B cell (primary cell): ENCODE measurements at regions not wholly inside any gene's neighbourhood (a gene's known extent, or its start where the extent isn't known, plus 50 kb on each side); places are given as distances from the start of the nearest gene placed in this dataset.

Experiments used
- ATAC-seq: fragments of 200-7000 bp; cut with Tn5 transposase; one replicate; pipeline ENCODE4 v1.10.0; 2021; ENCODE audit warnings: low read depth, mild to moderate bottlenecking, moderate number of reproducible peaks, moderate library complexity
- CTCF ChIA-PET: fragments of 350-600 bp; sonication (Branson Sonifier 250); formaldehyde crosslinking; loops from one replicate; lab custom pipeline; 2021; ENCODE audit warnings: antibody characterized with exemption, inconsistent platforms; lab: Charles Lee
- POLR2A ChIA-PET: fragments of 350-600 bp; sonication (Branson Sonifier 250); formaldehyde crosslinking; loops from one replicate; lab custom pipeline; 2021; ENCODE audit warnings: antibody characterized with exemption; lab: Charles Lee
- DNase-seq: peaks from one replicate; pipeline ENCODE4 v3.0.0; 2013
- H2AFZ ChIP-seq: 2 replicates; pipeline ENCODE4 v1.6.1; 2012; ENCODE audit warnings: mild to moderate bottlenecking, low read depth, low read length; ENCODE audit not compliant: insufficient read depth, poor library complexity, severe bottlenecking
- H3K27ac ChIP-seq, 2 donors: 1 replicate in 1 of 2; 2 replicates in 1 of 2; pipeline ENCODE4 v1.5.1; 2012 to 2013; ENCODE audit warnings: low read length in 2 of 2, mild to moderate bottlenecking in 2 of 2, moderate library complexity in 1 of 2
- H3K27me3 ChIP-seq, 4 experiments: fragments of 200-600 bp in 1 of 4; sonication (generic) in 1 of 4; replicated peaks in 1 of 4; 1 replicate in 2 of 4; 2 replicates in 2 of 4; pipeline versions ENCODE4 v1.6.1 to v1.7.0; 2013 to 2016; ENCODE audit warnings: low read length in 3 of 4, mild to moderate bottlenecking in 2 of 4, mixed read lengths in 1 of 4, moderate library complexity in 1 of 4; ENCODE audit not compliant: insufficient read depth in 4 of 4, control insufficient read depth in 3 of 4; ENCODE audit errors: control extremely low read depth in 1 of 4
- H3K36me3 ChIP-seq, 2 experiments: replicated peaks in 1 of 2; 1 replicate in 1 of 2; 2 replicates in 1 of 2; pipeline versions ENCODE4 v1.6.1 to v1.7.1; 2013; ENCODE audit warnings: low read length in 1 of 2; ENCODE audit not compliant: insufficient read depth in 2 of 2, control insufficient read depth in 1 of 2; ENCODE audit errors: control extremely low read depth in 1 of 2, extremely low read depth in 1 of 2
- H3K4me1 ChIP-seq, 2 donors: fragments of 200-600 bp in 1 of 2; sonication (generic) in 1 of 2; 1 replicate in 1 of 2; 2 replicates in 1 of 2; pipeline versions ENCODE4 v1.5.1 to v1.6.1; 2013 to 2017; ENCODE audit warnings: low read length in 2 of 2; ENCODE audit not compliant: control insufficient read depth in 2 of 2, insufficient read depth in 2 of 2
- H3K4me2 ChIP-seq: replicated peaks from 2 replicates; pipeline ENCODE3; 2012; ENCODE audit warnings: mild to moderate bottlenecking, low read depth, low read length; ENCODE audit not compliant: poor library complexity, severe bottlenecking
- H3K4me3 ChIP-seq, 5 experiments: fragments of 200-600 bp in 1 of 5; sonication (generic) in 1 of 5; 1 replicate in 3 of 5; 2 replicates in 2 of 5; pipeline versions ENCODE4 v1.5.1 to v1.7.0; 2011 to 2016; ENCODE audit warnings: low read length in 4 of 5, mild to moderate bottlenecking in 4 of 5, low read depth in 2 of 5, control low read depth in 1 of 5, moderate library complexity in 1 of 5; ENCODE audit not compliant: insufficient read depth in 1 of 5; ENCODE audit errors: control extremely low read depth in 1 of 5, extremely low read depth in 1 of 5
- H3K79me2 ChIP-seq: fragments of 200-600 bp; sonication (generic); one replicate; pipeline ENCODE4 v1.6.0; 2016; ENCODE audit warnings: low read length; ENCODE audit not compliant: control insufficient read depth, insufficient read depth
- H3K9ac ChIP-seq: fragments of 200-600 bp; sonication (generic); 2 replicates; pipeline ENCODE4 v1.6.1; 2017; ENCODE audit warnings: mild to moderate bottlenecking, low read length, moderate library complexity
- H3K9me3 ChIP-seq, 3 donors: one replicate each; pipeline versions ENCODE4 v1.6.1 to v1.7.1; 2013; ENCODE audit warnings: low read length in 2 of 3; ENCODE audit not compliant: control insufficient read depth in 2 of 3, insufficient read depth in 1 of 3; ENCODE audit errors: control extremely low read depth in 1 of 3
- H4K20me1 ChIP-seq: 2 replicates; pipeline ENCODE4 v1.6.0; 2012; ENCODE audit warnings: mild to moderate bottlenecking, low read length; ENCODE audit not compliant: insufficient read depth, control insufficient read depth, poor library complexity, severe bottlenecking
- H3K27ac Mint-ChIP-seq: one replicate; pipeline ENCODE4 v1.8.0; 2021; ENCODE audit warnings: mixed read lengths
- H3K27me3 Mint-ChIP-seq: one replicate; pipeline ENCODE4 v1.8.0; 2021; ENCODE audit warnings: mixed read lengths
- H3K4me1 Mint-ChIP-seq: one replicate; pipeline ENCODE4 v1.8.0; 2021; ENCODE audit warnings: mixed read lengths
- H3K4me3 Mint-ChIP-seq: one replicate; pipeline ENCODE4 v1.8.0; 2021; ENCODE audit warnings: mixed read lengths
- H3K9me3 Mint-ChIP-seq: one replicate; pipeline ENCODE4 v1.8.0; 2022; ENCODE audit warnings: mixed read lengths; ENCODE audit not compliant: insufficient read depth
- EZH2 ChIP-seq: IDR thresholded peaks from 2 replicates; pipeline ENCODE4 v1.6.1; 2012; ENCODE audit warnings: borderline replicate concordance, low read depth, mild to moderate bottlenecking, moderate library complexity, low read length; ENCODE audit not compliant: insufficient read depth, poor library complexity, severe bottlenecking
- WGBS: methylation state at CpG from one replicate; pipeline ENCODE4 v1.1.5; 2013; ENCODE audit warnings: missing lambda C conversion rate; ENCODE audit not compliant: insufficient coverage; 5-methylcytosine and 5-hydroxymethylcytosine counted together
- intact Hi-C: fragments of 100-400 bp; cut with micrococcal nuclease; formaldehyde crosslinking; loops from one replicate; pipeline ENCODE4 v1.10.0; 2022
- TF ChIP-seq, protein P1 (sequence below): fragments of 200-600 bp; IDR thresholded peaks from one replicate; pipeline ENCODE4 v1.8.0; 2022; ENCODE audit warnings: antibody characterized with exemption, mild to moderate bottlenecking

DNA sequence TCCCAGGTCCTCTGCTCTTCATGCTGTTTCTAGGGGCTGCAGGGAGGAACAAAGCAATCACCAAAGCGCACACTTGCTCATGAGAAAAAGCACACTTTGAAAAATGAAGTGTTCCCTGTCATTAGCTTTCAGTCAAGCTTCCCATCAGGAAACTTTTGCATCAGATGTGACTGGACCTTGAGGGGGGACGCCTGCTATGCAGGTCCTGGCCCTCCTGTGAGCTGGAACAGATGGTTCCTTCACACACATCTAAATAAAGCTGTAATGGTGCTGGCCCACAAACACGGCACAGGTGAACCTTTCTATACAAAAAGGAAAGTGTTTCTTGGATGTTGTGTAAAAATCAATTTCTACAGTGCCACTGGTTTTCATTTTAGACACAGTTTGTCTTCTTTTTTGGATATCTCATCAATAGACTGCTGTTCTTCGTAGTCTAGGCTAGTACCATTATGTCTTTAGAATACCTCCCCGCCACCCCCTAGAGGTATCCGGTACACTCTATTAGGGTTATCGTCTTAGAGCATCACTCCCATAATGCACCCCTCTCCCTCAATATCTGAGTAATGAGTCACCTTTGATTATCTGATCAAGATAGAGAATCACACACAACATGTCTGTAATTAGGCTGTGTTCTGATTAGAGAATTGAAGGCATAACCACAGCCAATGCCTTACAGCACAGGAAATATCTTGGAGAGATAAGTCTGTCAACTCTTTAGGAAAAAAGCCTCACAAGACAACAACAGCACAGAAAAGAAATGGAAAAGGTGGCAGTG lies 266.3 kb downstream of the TLR4 start:
- H3K4me2 ChIP-seq = no peak overlapping the region
- DNase-seq = no peak
- H2AFZ ChIP-seq = no peak overlapping the region
- ChIA-PET POLR2A (no interaction called here), CTCF (no interaction called here)
- no peaks in the 10 kb centered on the region for H3K4me1 ChIP-seq
- H4K20me1 ChIP-seq = no peaks in the 10 kb centered on the region
- no peaks in the 10 kb centered on the region for H3K9me3 Mint-ChIP-seq
- ATAC-seq = no peak
- H3K36me3 ChIP-seq = no peaks in the 10 kb centered on the region
- no peaks in the 10 kb centered on the region for H3K4me1 Mint-ChIP-seq
- no peaks in the 10 kb centered on the region for H3K9me3 ChIP-seq
- no peaks in the 10 kb centered on the region for H3K27me3 ChIP-seq
- 89% methylated on average over 1 of the region's 7 CpGs for WGBS
- H3K4me3 Mint-ChIP-seq = no peak overlapping the region
- H3K27ac ChIP-seq = no peak overlapping the region
- no peaks in the 10 kb centered on the region for H3K79me2 ChIP-seq
- H3K4me3 ChIP-seq = no peak overlapping the region
- no peak for TF ChIP-seq EZH2
- TF ChIP-seq, protein P1, sequence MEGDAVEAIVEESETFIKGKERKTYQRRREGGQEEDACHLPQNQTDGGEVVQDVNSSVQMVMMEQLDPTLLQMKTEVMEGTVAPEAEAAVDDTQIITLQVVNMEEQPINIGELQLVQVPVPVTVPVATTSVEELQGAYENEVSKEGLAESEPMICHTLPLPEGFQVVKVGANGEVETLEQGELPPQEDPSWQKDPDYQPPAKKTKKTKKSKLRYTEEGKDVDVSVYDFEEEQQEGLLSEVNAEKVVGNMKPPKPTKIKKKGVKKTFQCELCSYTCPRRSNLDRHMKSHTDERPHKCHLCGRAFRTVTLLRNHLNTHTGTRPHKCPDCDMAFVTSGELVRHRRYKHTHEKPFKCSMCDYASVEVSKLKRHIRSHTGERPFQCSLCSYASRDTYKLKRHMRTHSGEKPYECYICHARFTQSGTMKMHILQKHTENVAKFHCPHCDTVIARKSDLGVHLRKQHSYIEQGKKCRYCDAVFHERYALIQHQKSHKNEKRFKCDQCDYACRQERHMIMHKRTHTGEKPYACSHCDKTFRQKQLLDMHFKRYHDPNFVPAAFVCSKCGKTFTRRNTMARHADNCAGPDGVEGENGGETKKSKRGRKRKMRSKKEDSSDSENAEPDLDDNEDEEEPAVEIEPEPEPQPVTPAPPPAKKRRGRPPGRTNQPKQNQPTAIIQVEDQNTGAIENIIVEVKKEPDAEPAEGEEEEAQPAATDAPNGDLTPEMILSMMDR = no peak
- H3K9ac ChIP-seq = no peak overlapping the region
- intact Hi-C loops = no loop called here
- no peak overlapping the region for H3K27ac Mint-ChIP-seq
- H3K27me3 Mint-ChIP-seq = peaks cover 10% of the 10 kb centered on the region

DNA sequence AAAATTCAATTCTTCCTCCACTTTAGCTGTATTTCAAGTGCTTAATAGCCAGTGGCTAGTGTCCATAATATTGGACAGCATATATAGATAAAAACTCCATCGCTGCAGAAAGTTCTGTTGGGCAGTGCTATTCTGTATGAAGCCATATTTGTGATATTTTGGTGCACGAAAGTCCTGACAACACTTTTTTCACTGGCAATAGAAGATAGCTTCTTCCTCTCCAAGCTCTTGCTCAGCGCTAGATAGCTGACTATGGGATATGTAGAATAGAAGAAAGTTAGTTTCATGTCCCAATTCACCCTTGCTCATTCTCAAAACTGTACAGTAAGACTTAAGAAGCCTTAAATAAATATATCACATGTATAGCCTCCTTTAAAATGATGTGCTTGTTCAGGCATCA lies 269.9 kb downstream of the TLR4 start:
- ATAC-seq = no peak
- POLR2A ChIA-PET = no interaction called here
- intact Hi-C loops = no loop called here
- CTCF ChIA-PET = no interaction called here
- no peak overlapping the region for H3K27ac ChIP-seq
- TF ChIP-seq EZH2 = no peak
- TF ChIP-seq, protein P1 = no peak
- no peak for DNase-seq
- Mint-ChIP-seq H3K9me3 (peaks cover 1% of the 10 kb centered on the region), H3K4me1 (no peaks in the 10 kb centered on the region), H3K27me3 (peaks cover 15% of the 10 kb centered on the region), H3K27ac (no peak overlapping the region), H3K4me3 (no peak overlapping the region)
- no CpG with 5 or more reads among the region's 3 CpGs for WGBS
- H3K36me3 ChIP-seq = no peaks in the 10 kb centered on the region
- H3K9ac ChIP-seq = no peak overlapping the region
- no peak overlapping the region for H3K4me3 ChIP-seq
- H2AFZ ChIP-seq = no peak overlapping the region
- H3K27me3 ChIP-seq = peaks cover 0 to 3% (median 0%) of the 10 kb centered on the region in 4 experiments
- no peaks in the 10 kb centered on the region for H3K4me1 ChIP-seq
- no peak overlapping the region for H3K4me2 ChIP-seq
- H4K20me1 ChIP-seq = no peaks in the 10 kb centered on the region
- no peaks in the 10 kb centered on the region for H3K79me2 ChIP-seq
- no peaks in the 10 kb centered on the region for H3K9me3 ChIP-seq
